ENCODE measurements at regions not wholly inside any gene's neighbourhood (a gene's known extent, or its start where the extent isn't known, plus 50 kb on each side); places are given as distances from the start of the nearest gene placed in this dataset.
A peak's percentile ranks its signal among the peaks of the same experiment; 100 is the strongest.

GRCh38 chr16:50889746-50890145, 147.9 kb downstream of the CYLD start:
- intact Hi-C loops (cut with DNase I) = no loop called here
- no peak for DNase-seq (ENCODE audit: low spot score)

GRCh38 chr16:50889276-50889675, 147.4 kb downstream of the CYLD start:
- intact Hi-C loops (cut with DNase I) = no loop called here
- no peak for DNase-seq (ENCODE audit: low spot score)

- no peak for DNase-seq (ENCODE audit: low spot score)
- intact Hi-C loops (cut with DNase I) = no loop called here
Measured at GRCh38 chr16:50888486-50889261, 146.8 kb downstream of the CYLD start.

GRCh38 chr16:50887500-50888298, 145.8 kb downstream of the CYLD start:
- intact Hi-C loops (cut with DNase I) = no loop called here
- no peak for DNase-seq (ENCODE audit: low spot score)

- intact Hi-C loops (cut with DNase I) = no loop called here
- DNase-seq (ENCODE audit: low spot score) = no peak
Measured at GRCh38 chr16:50884066-50884860, 142.4 kb downstream of the CYLD start.

- intact Hi-C loops (cut with DNase I) = no loop called here
Measured at GRCh38 chr16:50881956-50882355, 140.1 kb downstream of the CYLD start.

GRCh38 chr16:50881331-50881830, 139.5 kb downstream of the CYLD start:
- intact Hi-C loops (cut with DNase I) = no loop called here
- no peak for DNase-seq (ENCODE audit: low spot score)

More at GRCh38 chr16:50881956-50882355, 140.1 kb downstream of the CYLD start:
- no peak for DNase-seq (ENCODE audit: low spot score)

- DNase-seq (ENCODE audit: low spot score) = no peak
- intact Hi-C loops (cut with DNase I) = no loop called here
Measured at GRCh38 chr16:50880926-50881325, 139.0 kb downstream of the CYLD start.

- intact Hi-C loops (cut with DNase I) = no loop called here
- DNase-seq (ENCODE audit: low spot score) = no peak
Measured at GRCh38 chr16:50879873-50880695, 138.2 kb downstream of the CYLD start.

- intact Hi-C loops (cut with DNase I) = no loop called here
- no peak for DNase-seq (ENCODE audit: low spot score)
Measured at GRCh38 chr16:50878966-50879615, 137.2 kb downstream of the CYLD start.

GRCh38 chr16:50878536-50878935, 136.7 kb downstream of the CYLD start:
- intact Hi-C loops (cut with DNase I) = no loop called here
- DNase-seq (ENCODE audit: low spot score) = no peak

GRCh38 chr16:50876263-50876662, 134.4 kb downstream of the CYLD start:
- intact Hi-C loops (cut with DNase I) = no loop called here

GRCh38 chr16:50868577-50868976, 126.7 kb downstream of the CYLD start:
- DNase-seq (ENCODE audit: low spot score) = no peak
- intact Hi-C loops (cut with DNase I) = no loop called here

More at GRCh38 chr16:50876263-50876662, 134.4 kb downstream of the CYLD start:
- no peak for DNase-seq (ENCODE audit: low spot score)

- intact Hi-C loops (cut with DNase I) = no loop called here
- no peak for DNase-seq (ENCODE audit: low spot score)
Measured at GRCh38 chr16:50866806-50867205, 124.9 kb downstream of the CYLD start.

- intact Hi-C loops (cut with DNase I) = no loop called here
- DNase-seq (ENCODE audit: low spot score) = peak; percentile 25
Measured at GRCh38 chr16:50864386-50864785, 122.5 kb downstream of the CYLD start.

- DNase-seq (ENCODE audit: low spot score) = no peak
- intact Hi-C loops (cut with DNase I) = no loop called here
Measured at GRCh38 chr16:50863644-50864144, 121.8 kb downstream of the CYLD start.

GRCh38 chr16:50862818-50863643, 121.1 kb downstream of the CYLD start:
- DNase-seq (ENCODE audit: low spot score) = no peak
- intact Hi-C loops (cut with DNase I) = no loop called here

Data from posterior vena cava (tissue), 2 donors.